K562 (cell line): ENCODE measurements at regions not wholly inside any gene's neighbourhood (a gene's known extent, or its start where the extent isn't known, plus 50 kb on each side); places are given as distances from the start of the nearest gene placed in this dataset.

Experiments
- ATAC-seq: fragments of 200-7000 bp; cut with Tn5 transposase; 3 replicates; pipeline ENCODE4 v1.9.1; 2020; ENCODE audit warnings: moderate library complexity
- BruUV-seq: library from RNA; stranded (reverse); fragments of 400-500 nt; replicated peaks from 2 replicates; lab custom pipeline; 2021; lab: Mats Ljungman, UMichigan
- CTCF ChIA-PET: fragments of 300-600 bp; formaldehyde crosslinking; extraction: SDS; loops from one replicate; lab custom pipeline; 2021; ENCODE audit warnings: low intra/inter-chr PET ratio; lab: Yijun Ruan, JAX
- POLR2A ChIA-PET: fragments of 300-600, 350-650 bp; sonication (Branson Sonifier 250); formaldehyde crosslinking; extraction: SDS; loops from one replicate; lab custom pipeline; 2021; ENCODE audit warnings: antibody characterized with exemption, inconsistent platforms; lab: Yijun Ruan, JAX
- DNase-seq, 4 experiments: peaks; one replicate each; pipeline versions ENCODE4 v3.0.0 to v3.0.0-alpha.2; 2011 to 2018; ENCODE audit warnings: low spot score in 3 of 4, mixed read lengths in 3 of 4; ENCODE audit errors: extremely low read depth in 1 of 4
- FAIRE-seq: peaks from 2 replicates; lab custom pipeline; 2011; peaks lifted over from hg19 to GRCh38; lab: Jason Lieb, UNC
- H2AFZ ChIP-seq: 2 replicates; pipeline ENCODE4 v1.6.0; 2011; ENCODE audit warnings: low read depth, low read length, control low read depth, inconsistent platforms
- H3K27ac ChIP-seq: fragments of 200-600 bp; 3 replicates; pipeline ENCODE4 v1.8.0; 2011; ENCODE audit warnings: low read depth, mild to moderate bottlenecking, control low read depth, inconsistent platforms, low read length, moderate library complexity, mixed read lengths; ENCODE audit errors: extremely low read depth
- H3K27me3 ChIP-seq, 2 experiments: fragments of 300-600 bp in 1 of 2; 2 replicates in 1 of 2; 3 replicates in 1 of 2; pipeline versions ENCODE4 v1.6.0 to v1.8.0; 2011; ENCODE audit warnings: inconsistent platforms in 2 of 2, low read length in 2 of 2, mild to moderate bottlenecking in 1 of 2, mixed read lengths in 1 of 2, moderate library complexity in 1 of 2; ENCODE audit not compliant: control insufficient read depth in 2 of 2, insufficient read depth in 2 of 2
- H3K36me3 ChIP-seq: fragments of 300-600 bp; 3 replicates; pipeline ENCODE4 v1.8.0; 2011; ENCODE audit warnings: mild to moderate bottlenecking, low read length, inconsistent platforms; ENCODE audit not compliant: control insufficient read depth, insufficient read depth
- H3K4me1 ChIP-seq, 2 experiments: fragments of 200-600 bp in 1 of 2; replicated peaks in 1 of 2; 2 replicates in 1 of 2; 3 replicates in 1 of 2; pipeline versions ENCODE4 v1.5.1 to v1.8.0; 2011; ENCODE audit warnings: inconsistent platforms in 2 of 2, low read length in 2 of 2, mild to moderate bottlenecking in 1 of 2, mixed read lengths in 1 of 2, moderate library complexity in 1 of 2; ENCODE audit not compliant: control insufficient read depth in 2 of 2, insufficient read depth in 2 of 2
- H3K4me2 ChIP-seq: 2 replicates; pipeline ENCODE4 v1.6.1; 2011; ENCODE audit warnings: low read length, control low read depth, inconsistent platforms, mixed read lengths; ENCODE audit not compliant: insufficient read depth
- H3K4me3 ChIP-seq: fragments of 200-600 bp; sonication (generic), shearing (Covaris generic); 2 replicates; pipeline ENCODE4 v1.5.1; 2016; ENCODE audit warnings: control low read depth, inconsistent platforms
- H3K79me2 ChIP-seq: fragments of 200-600 bp; 3 replicates; pipeline ENCODE4 v1.8.0; 2011; ENCODE audit warnings: low read length, inconsistent platforms; ENCODE audit not compliant: control insufficient read depth, insufficient read depth
- H3K9ac ChIP-seq, 2 experiments: 2 replicates each; pipeline versions ENCODE4 v1.6.0 to v1.6.1; 2011; ENCODE audit warnings: low read depth in 2 of 2, low read length in 2 of 2, control low read depth in 1 of 2, inconsistent platforms in 1 of 2, mild to moderate bottlenecking in 1 of 2, mixed read lengths in 1 of 2; ENCODE audit not compliant: insufficient read depth in 1 of 2
- H3K9me1 ChIP-seq: one replicate; pipeline ENCODE4 v1.6.0; 2011; ENCODE audit warnings: inconsistent platforms, mild to moderate bottlenecking, low read length, moderate library complexity; ENCODE audit not compliant: control insufficient read depth, insufficient read depth
- H3K9me3 ChIP-seq: replicated peaks from 2 replicates; pipeline ENCODE4 v1.5.1; 2011; ENCODE audit warnings: low read depth, low read length, inconsistent platforms; ENCODE audit not compliant: control insufficient read depth, insufficient read depth
- H4K20me1 ChIP-seq: replicated peaks from 2 replicates; pipeline ENCODE4 v1.6.1; 2011; ENCODE audit warnings: low read length, inconsistent platforms, mixed read lengths; ENCODE audit not compliant: control insufficient read depth, insufficient read depth
- REST ChIP-seq, 2 experiments: fragments of 450-650 bp; formaldehyde crosslinking in 1 of 2; IDR thresholded peaks; 2 replicates each; pipeline versions ENCODE4 v1.4.0 to v1.6.1; 2014 to 2020; ENCODE audit warnings: mild to moderate bottlenecking in 2 of 2, borderline replicate concordance in 1 of 2, low read depth in 1 of 2
- ZNF318 ChIP-seq, 2 experiments: fragments of 450-650 bp; IDR thresholded peaks; 2 replicates each; pipeline ENCODE4 v1.6.1; 2016; ENCODE audit warnings: mild to moderate bottlenecking in 2 of 2, borderline replicate concordance in 1 of 2, low read depth in 1 of 2, moderate library complexity in 1 of 2
- WGBS: fragments of 100-300 bp; shearing (Covaris generic); methylation state at CpG from one replicate; pipeline ENCODE4 v1.1.6; 2016; ENCODE audit warnings: low coverage, mixed read lengths; ENCODE audit not compliant: insufficient coverage; ENCODE audit errors: missing lambda C conversion rate; 5-methylcytosine and 5-hydroxymethylcytosine counted together
- in situ Hi-C: fragments of 300-500 bp; cut with MboI; formaldehyde crosslinking; loops from 4 replicates; pipeline ENCODE4 v1.15.0; 2018; ENCODE audit warnings: inconsistent platforms, mixed read lengths
- intact Hi-C: fragments of 100-400 bp; cut with micrococcal nuclease; formaldehyde crosslinking; loops from 2 replicates; pipeline ENCODE4 v1.14.2; 2022

GRCh38 chr19:29413435-29413834 lies 112.4 kb upstream of the VSTM2B start (continued):
- TF ChIP-seq ZNF318 (IDR thresholded peaks at IDR 0.05; ENCODE audit: borderline replicate concordance in 1 of 2, low read depth in 1 of 2): no peak

GRCh38 chr19:29415507-29415906 lies 110.3 kb upstream of the VSTM2B start:
- H3K9me1 ChIP-seq: no peaks in the 10 kb centered on the region
- H3K27ac ChIP-seq: no peak overlapping the region
- H3K27me3 ChIP-seq: peaks cover 0 to 12% of the 10 kb centered on the region in 2 experiments; a peak in 2 of 5 replicates
- H2AFZ ChIP-seq: no peak overlapping the region
- H3K9me3 ChIP-seq: no peaks in the 10 kb centered on the region
- H4K20me1 ChIP-seq: peaks cover 4% of the 10 kb centered on the region; the same call in 1 of the 2 replicates
- ChIA-PET CTCF (no interaction called here), POLR2A (no interaction called here)
- intact Hi-C loops (no loop called here), in situ Hi-C loops (no loop called here)
- no peaks in the 10 kb centered on the region for H3K79me2 ChIP-seq
- H3K4me3 ChIP-seq: no peak overlapping the region
- no peak for DNase-seq
- H3K4me1 ChIP-seq: no peaks in the 10 kb centered on the region
- ATAC-seq: 0 out of 3 replicates have a peak, but pooled peaks have one; percentile 24
- no TSS peak for BruUV-seq
- WGBS: 1% methylated on average over 5 of the region's 5 CpGs
- no peak for FAIRE-seq
- no peak overlapping the region for H3K4me2 ChIP-seq
- H3K9ac ChIP-seq: no peak overlapping the region
- H3K36me3 ChIP-seq: no peaks in the 10 kb centered on the region
- TF ChIP-seq REST (IDR thresholded peaks at IDR 0.05; ENCODE audit: borderline replicate concordance) (peak; percentile 74), REST (CRISPR knock-in tag; IDR thresholded peaks at IDR 0.05; ENCODE audit: low read depth) (no peak)
